ENCODE measurements at regions not wholly inside any gene's neighbourhood (a gene's known extent, or its start where the extent isn't known, plus 50 kb on each side); places are given as distances from the start of the nearest gene placed in this dataset.
A peak's percentile ranks its signal among the peaks of the same experiment; 100 is the strongest.

DNA sequence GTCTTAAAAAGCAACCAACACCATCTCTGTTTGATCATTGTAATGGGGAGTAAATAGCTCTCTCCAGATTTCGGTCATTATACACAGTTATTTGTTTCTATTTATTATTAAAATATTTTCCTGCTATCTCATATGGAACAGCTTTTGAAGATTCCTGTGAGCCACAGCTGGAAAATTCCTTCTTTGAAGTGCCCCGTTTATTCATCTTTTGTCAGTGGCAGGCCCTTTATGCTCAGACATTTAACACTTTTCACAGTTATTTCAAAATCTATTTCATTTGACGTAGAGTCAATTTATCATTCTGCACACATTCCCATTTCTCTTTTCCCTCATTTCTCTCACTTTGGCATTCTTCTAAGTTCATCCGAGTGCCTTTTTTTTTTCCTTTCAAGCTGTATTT lies 245.9 kb upstream of the ELAC2 start:
- DNase-seq: no peak
- H3K27me3 Mint-ChIP-seq (ENCODE audit: insufficient read depth): no peaks in the 10 kb centered on the region
- no peak for TF ChIP-seq CTCF (conservative IDR thresholded peaks at IDR 0.05)
- Histone ChIP-seq H3K27ac (ENCODE audit: low read depth, low read length) (no peak overlapping the region), H3K4me1 (ENCODE audit: control insufficient read depth, insufficient read depth, low read length) (no peaks in the 10 kb centered on the region), H3K27me3 (ENCODE audit: control insufficient read depth, insufficient read depth, low read length, poor library complexity, severe bottlenecking) (no peaks in the 10 kb centered on the region), H3K9ac (ENCODE audit: extremely low read depth, low read length, poor library complexity, severe bottlenecking) (no peak overlapping the region), H3K36me3 (ENCODE audit: control insufficient read depth, insufficient read depth, low read length) (no peaks in the 10 kb centered on the region), H3K9me3 (ENCODE audit: control insufficient read depth, low read length) (no peaks in the 10 kb centered on the region), H3K4me3 (ENCODE audit: low read length) (no peak overlapping the region)
- no peak overlapping the region for H3K4me3 Mint-ChIP-seq
- no peaks in the 10 kb centered on the region for H3K4me1 Mint-ChIP-seq
- no peaks in the 10 kb centered on the region for H3K9me3 Mint-ChIP-seq
- no peak overlapping the region for H3K27ac Mint-ChIP-seq
- WGBS, 2 experiments (ENCODE audit: insufficient coverage in 1 of 2, insufficient read length in 1 of 2): 65 to 91% methylated on average over 3 of the region's 4 CpGs
- no peaks in the 10 kb centered on the region for H3K36me3 Mint-ChIP-seq (ENCODE audit: low read depth)

DNA sequence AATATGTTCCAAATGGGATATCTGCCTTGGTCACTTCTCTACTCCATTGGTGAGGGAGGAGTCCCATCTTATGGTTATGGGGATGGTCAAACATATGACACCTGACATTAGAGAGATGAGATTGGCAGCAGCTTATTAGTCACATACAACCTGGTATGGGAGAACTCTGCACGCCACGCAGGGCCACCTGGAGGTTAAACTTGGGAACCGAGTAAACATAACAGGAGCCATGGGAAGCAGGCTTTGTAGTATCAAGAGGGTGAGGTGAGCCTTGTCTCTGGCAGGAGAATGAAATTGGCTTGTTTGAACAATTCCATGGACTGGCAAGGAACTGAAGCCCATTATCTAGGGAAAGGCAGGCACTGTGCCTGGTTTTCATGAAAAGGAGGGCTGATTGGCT lies 238.7 kb upstream of the ELAC2 start:
- Mint-ChIP-seq H3K9me3 (no peaks in the 10 kb centered on the region), H3K27me3 (ENCODE audit: insufficient read depth) (peaks cover 4% of the 10 kb centered on the region), H3K27ac (no peak overlapping the region), H3K36me3 (ENCODE audit: low read depth) (no peaks in the 10 kb centered on the region), H3K4me3 (no peak overlapping the region), H3K4me1 (no peaks in the 10 kb centered on the region)
- no peak overlapping the region for H3K9ac ChIP-seq (ENCODE audit: extremely low read depth, low read length, poor library complexity, severe bottlenecking)
- H3K9me3 ChIP-seq (ENCODE audit: control insufficient read depth, low read length): no peaks in the 10 kb centered on the region
- 82 to 93% methylated on average over 3 of the region's 3 CpGs for WGBS, 2 experiments (ENCODE audit: insufficient coverage in 1 of 2, insufficient read length in 1 of 2)
- H3K4me1 ChIP-seq (ENCODE audit: control insufficient read depth, insufficient read depth, low read length): no peaks in the 10 kb centered on the region
- no peak overlapping the region for H3K27ac ChIP-seq (ENCODE audit: low read depth, low read length)
- TF ChIP-seq CTCF (conservative IDR thresholded peaks at IDR 0.05): peak; percentile 38
- no peaks in the 10 kb centered on the region for H3K27me3 ChIP-seq (ENCODE audit: control insufficient read depth, insufficient read depth, low read length, poor library complexity, severe bottlenecking)
- DNase-seq: peak; percentile 56
- H3K36me3 ChIP-seq (ENCODE audit: control insufficient read depth, insufficient read depth, low read length): no peaks in the 10 kb centered on the region
- H3K4me3 ChIP-seq (ENCODE audit: low read length): no peak overlapping the region

GRCh38 chr17:13253733-13254410 lies 236.0 kb upstream of the ELAC2 start:
- TF ChIP-seq CTCF (conservative IDR thresholded peaks at IDR 0.05): no peak
- H3K27me3 ChIP-seq (ENCODE audit: control insufficient read depth, insufficient read depth, low read length, poor library complexity, severe bottlenecking): no peaks in the 10 kb centered on the region
- no peak overlapping the region for H3K9ac ChIP-seq (ENCODE audit: extremely low read depth, low read length, poor library complexity, severe bottlenecking)
- no peak for DNase-seq
- no peaks in the 10 kb centered on the region for H3K4me1 ChIP-seq (ENCODE audit: control insufficient read depth, insufficient read depth, low read length)
- H3K36me3 Mint-ChIP-seq (ENCODE audit: low read depth): no peaks in the 10 kb centered on the region
- H3K4me3 Mint-ChIP-seq: no peak overlapping the region
- WGBS, 2 experiments (ENCODE audit: insufficient coverage in 1 of 2, insufficient read length in 1 of 2): 93 to 100% methylated on average over 1 to 3 of the region's 3 CpGs
- no peak overlapping the region for H3K27ac ChIP-seq (ENCODE audit: low read depth, low read length)
- H3K36me3 ChIP-seq (ENCODE audit: control insufficient read depth, insufficient read depth, low read length): no peaks in the 10 kb centered on the region
- H3K4me3 ChIP-seq (ENCODE audit: low read length): no peak overlapping the region
- peaks cover 2% of the 10 kb centered on the region for H3K9me3 Mint-ChIP-seq
- H3K9me3 ChIP-seq (ENCODE audit: control insufficient read depth, low read length): no peaks in the 10 kb centered on the region
- peaks cover 4% of the 10 kb centered on the region for H3K27me3 Mint-ChIP-seq (ENCODE audit: insufficient read depth)
- H3K4me1 Mint-ChIP-seq: no peaks in the 10 kb centered on the region
- no peak overlapping the region for H3K27ac Mint-ChIP-seq
